Neuronal stem cell (in vitro differentiated cells): ENCODE measurements at regions not wholly inside any gene's neighbourhood (a gene's known extent, or its start where the extent isn't known, plus 50 kb on each side); places are given as distances from the start of the nearest gene placed in this dataset.

Experiments
- DNase-seq: peaks from one replicate; pipeline ENCODE4 v3.0.0-alpha.2; 2013; ENCODE audit warnings: low spot score
- H2AFZ ChIP-seq: one replicate; pipeline ENCODE4 v1.6.1; 2013; ENCODE audit warnings: mild to moderate bottlenecking, low read length, inconsistent platforms
- H2AK5ac ChIP-seq: 2 replicates; pipeline ENCODE4 v1.6.1; 2013; ENCODE audit warnings: low read depth, mild to moderate bottlenecking, inconsistent platforms, low read length, moderate library complexity, mixed read lengths
- H2BK120ac ChIP-seq: 2 replicates; pipeline ENCODE4 v1.6.1; 2013; ENCODE audit warnings: low read depth, mild to moderate bottlenecking, inconsistent platforms, low read length, moderate library complexity, mixed read lengths
- H2BK12ac ChIP-seq: one replicate; pipeline ENCODE4 v1.6.1; 2013; ENCODE audit warnings: low read length, inconsistent platforms
- H2BK15ac ChIP-seq: 2 replicates; pipeline ENCODE4 v1.6.1; 2013; ENCODE audit warnings: mild to moderate bottlenecking, low read length, inconsistent platforms, mixed read lengths
- H2BK5ac ChIP-seq: one replicate; pipeline ENCODE4 v1.6.1; 2013; ENCODE audit warnings: inconsistent platforms, mild to moderate bottlenecking, low read length, moderate library complexity
- H3K14ac ChIP-seq: one replicate; pipeline ENCODE4 v1.6.1; 2013; ENCODE audit warnings: low read length, inconsistent platforms
- H3K18ac ChIP-seq: 2 replicates; pipeline ENCODE4 v1.6.1; 2013; ENCODE audit warnings: low read length, inconsistent platforms
- H3K23ac ChIP-seq: 2 replicates; pipeline ENCODE4 v1.6.1; 2013; ENCODE audit warnings: low read depth, mild to moderate bottlenecking, mixed read lengths, low read length, inconsistent platforms; ENCODE audit not compliant: poor library complexity
- H3K27ac ChIP-seq: replicated peaks from 3 replicates; pipeline ENCODE4 v1.5.1; 2013; ENCODE audit warnings: low read length, inconsistent platforms
- H3K27me3 ChIP-seq, 3 experiments: 2 replicates each; pipeline ENCODE4 v1.6.1; 2013; ENCODE audit warnings: low read length in 3 of 3, mild to moderate bottlenecking in 2 of 3, inconsistent platforms in 1 of 3, low read depth in 1 of 3, mixed read lengths in 1 of 3, moderate library complexity in 1 of 3; ENCODE audit not compliant: control insufficient read depth in 3 of 3, insufficient read depth in 3 of 3
- H3K36me3 ChIP-seq, 2 donors: replicated peaks in 1 of 2; 2 replicates each; pipeline ENCODE4 v1.6.1; 2013; ENCODE audit warnings: low read length in 2 of 2; ENCODE audit not compliant: control insufficient read depth in 2 of 2, insufficient read depth in 2 of 2
- H3K4ac ChIP-seq: 2 replicates; pipeline ENCODE4 v1.6.1; 2013; ENCODE audit warnings: inconsistent platforms, mild to moderate bottlenecking, low read length, moderate library complexity
- H3K4me1 ChIP-seq, 2 donors: 1 replicate in 1 of 2; 2 replicates in 1 of 2; pipeline ENCODE4 v1.6.1; 2013; ENCODE audit warnings: low read length in 2 of 2, low read depth in 1 of 2; ENCODE audit not compliant: control insufficient read depth in 2 of 2, insufficient read depth in 1 of 2
- H3K4me2 ChIP-seq: one replicate; pipeline ENCODE4 v1.6.1; 2013; ENCODE audit warnings: mild to moderate bottlenecking, low read length, inconsistent platforms; ENCODE audit not compliant: insufficient read depth, poor library complexity, severe bottlenecking
- H3K4me3 ChIP-seq, 2 donors: 2 replicates each; pipeline ENCODE4 v1.5.1; 2013; ENCODE audit warnings: low read length in 2 of 2, mild to moderate bottlenecking in 2 of 2, inconsistent platforms in 1 of 2, moderate library complexity in 1 of 2
- H3K79me1 ChIP-seq: one replicate; pipeline ENCODE4 v1.6.1; 2013; ENCODE audit warnings: low read depth, mild to moderate bottlenecking, inconsistent platforms, low read length, moderate library complexity
- H3K9ac ChIP-seq: one replicate; pipeline ENCODE4 v1.6.1; 2013; ENCODE audit warnings: mild to moderate bottlenecking, low read depth, low read length, inconsistent platforms; ENCODE audit not compliant: poor library complexity
- H3K9me3 ChIP-seq, 2 donors: replicated peaks in 1 of 2; 2 replicates each; pipeline versions ENCODE3 to v1.6.1; 2013; ENCODE audit warnings: low read length in 2 of 2, mild to moderate bottlenecking in 2 of 2, inconsistent platforms in 1 of 2, low read depth in 1 of 2, mixed read lengths in 1 of 2, moderate library complexity in 1 of 2; ENCODE audit not compliant: control insufficient read depth in 2 of 2, insufficient read depth in 1 of 2
- H4K8ac ChIP-seq: one replicate; pipeline ENCODE4 v1.6.1; 2013; ENCODE audit warnings: low read depth, mild to moderate bottlenecking, inconsistent platforms, low read length, moderate library complexity
- H4K91ac ChIP-seq: one replicate; pipeline ENCODE4 v1.6.1; 2013; ENCODE audit warnings: low read length, low read depth, mild to moderate bottlenecking, inconsistent platforms; ENCODE audit not compliant: poor library complexity
- WGBS, 2 donors: extraction: QIAGEN DNeasy Blood & Tissue Kit; methylation state at CpG; one replicate each; pipeline ENCODE4 v1.1.7; 2013; ENCODE audit warnings: missing lambda C conversion rate in 2 of 2, mixed read lengths in 1 of 2; ENCODE audit not compliant: insufficient read length in 2 of 2, insufficient replicate concordance in 1 of 2; ENCODE audit errors: extremely low coverage in 2 of 2; 5-methylcytosine and 5-hydroxymethylcytosine counted together

GRCh38 chr3:3675801-3676200, 123.4 kb upstream of the LRRN1 start:
- H2AK5ac ChIP-seq = no peak overlapping the region
- no peak overlapping the region for H3K4me2 ChIP-seq
- no peak overlapping the region for H3K27ac ChIP-seq
- no peak overlapping the region for H2BK120ac ChIP-seq
- no peaks in the 10 kb centered on the region for H3K79me1 ChIP-seq
- no CpG with 5 or more reads among the region's 1 CpG for whole genome bisulfite sequencing, 2 donors
- H3K27me3 ChIP-seq = no peaks in the 10 kb centered on the region
- H3K23ac ChIP-seq = no peak overlapping the region
- no peak overlapping the region for H2BK5ac ChIP-seq
- no peak overlapping the region for H3K9ac ChIP-seq
- H3K4me3 ChIP-seq = no peak overlapping the region
- H2AFZ ChIP-seq = no peak overlapping the region
- no peak for DNase-seq
- H3K4me1 ChIP-seq = no peaks in the 10 kb centered on the region
- H4K91ac ChIP-seq = no peak overlapping the region
- no peak overlapping the region for H3K14ac ChIP-seq
- H3K36me3 ChIP-seq = no peaks in the 10 kb centered on the region
- no peak overlapping the region for H4K8ac ChIP-seq
- no peak overlapping the region for H2BK15ac ChIP-seq
- no peak overlapping the region for H3K18ac ChIP-seq
- H3K4ac ChIP-seq = no peak overlapping the region
- H3K9me3 ChIP-seq = no peaks in the 10 kb centered on the region
- H2BK12ac ChIP-seq = no peak overlapping the region

DNA sequence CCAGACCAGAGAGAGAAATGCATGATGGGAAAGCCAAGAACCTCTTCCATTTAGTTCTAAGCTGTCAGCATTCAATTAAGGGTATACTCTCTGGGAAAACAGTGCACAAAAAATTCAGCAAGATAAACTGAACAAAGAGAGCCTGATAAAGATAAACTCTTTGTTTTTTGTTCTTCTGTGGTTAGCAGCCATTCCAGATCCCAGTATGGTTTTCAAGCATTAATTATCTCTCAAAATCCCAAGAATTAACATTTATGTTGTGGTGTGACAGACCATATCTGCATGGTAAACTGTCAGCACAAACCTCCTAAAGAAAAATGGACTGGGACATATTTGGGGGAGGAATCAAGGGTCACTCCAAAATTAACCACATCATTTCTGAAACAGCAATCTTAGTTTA, 124.0 kb upstream of the LRRN1 start:
- Histone ChIP-seq H3K27me3 (no peaks in the 10 kb centered on the region), H3K36me3 (no peaks in the 10 kb centered on the region), H2BK120ac (no peak overlapping the region)

GRCh38 chr3:3666664-3667063, 132.6 kb upstream of the LRRN1 start:
- no peak overlapping the region for H2AFZ ChIP-seq
- DNase-seq = no peak
- no peak overlapping the region for H3K14ac ChIP-seq
- no peak overlapping the region for H2AK5ac ChIP-seq
- H3K4me2 ChIP-seq = no peak overlapping the region
- no peak overlapping the region for H2BK12ac ChIP-seq
- H4K91ac ChIP-seq = no peak overlapping the region
- no peak overlapping the region for H2BK5ac ChIP-seq
- H3K4ac ChIP-seq = no peak overlapping the region
- no peaks in the 10 kb centered on the region for H3K9me3 ChIP-seq
- H3K27ac ChIP-seq = no peak overlapping the region
- H3K36me3 ChIP-seq = no peaks in the 10 kb centered on the region
- no peak overlapping the region for H3K9ac ChIP-seq
- no peak overlapping the region for H4K8ac ChIP-seq
- no peak overlapping the region for H2BK120ac ChIP-seq
- no peaks in the 10 kb centered on the region for H3K4me1 ChIP-seq
- H3K23ac ChIP-seq = no peak overlapping the region
- H2BK15ac ChIP-seq = no peak overlapping the region
- no peak overlapping the region for H3K4me3 ChIP-seq
- WGBS, 2 donors = no CpG with 5 or more reads among the region's 3 CpGs
- no peaks in the 10 kb centered on the region for H3K79me1 ChIP-seq
- H3K27me3 ChIP-seq = no peaks in the 10 kb centered on the region
- no peak overlapping the region for H3K18ac ChIP-seq

More for the DNA sequence above, 124.0 kb upstream of the LRRN1 start:
- Histone ChIP-seq H2BK12ac (no peak overlapping the region), H3K27ac (no peak overlapping the region), H4K91ac (no peak overlapping the region), H3K14ac (no peak overlapping the region), H2AK5ac (no peak overlapping the region), H2AFZ (no peak overlapping the region), H3K4ac (no peak overlapping the region), H4K8ac (no peak overlapping the region), H2BK15ac (no peak overlapping the region), H2BK5ac (no peak overlapping the region), H3K4me1 (no peaks in the 10 kb centered on the region), H3K79me1 (no peaks in the 10 kb centered on the region), H3K23ac (no peak overlapping the region), H3K4me2 (no peak overlapping the region), H3K9ac (no peak overlapping the region), H3K4me3 (no peak overlapping the region), H3K9me3 (no peaks in the 10 kb centered on the region), H3K18ac (no peak overlapping the region)
- DNase-seq = no peak

DNA sequence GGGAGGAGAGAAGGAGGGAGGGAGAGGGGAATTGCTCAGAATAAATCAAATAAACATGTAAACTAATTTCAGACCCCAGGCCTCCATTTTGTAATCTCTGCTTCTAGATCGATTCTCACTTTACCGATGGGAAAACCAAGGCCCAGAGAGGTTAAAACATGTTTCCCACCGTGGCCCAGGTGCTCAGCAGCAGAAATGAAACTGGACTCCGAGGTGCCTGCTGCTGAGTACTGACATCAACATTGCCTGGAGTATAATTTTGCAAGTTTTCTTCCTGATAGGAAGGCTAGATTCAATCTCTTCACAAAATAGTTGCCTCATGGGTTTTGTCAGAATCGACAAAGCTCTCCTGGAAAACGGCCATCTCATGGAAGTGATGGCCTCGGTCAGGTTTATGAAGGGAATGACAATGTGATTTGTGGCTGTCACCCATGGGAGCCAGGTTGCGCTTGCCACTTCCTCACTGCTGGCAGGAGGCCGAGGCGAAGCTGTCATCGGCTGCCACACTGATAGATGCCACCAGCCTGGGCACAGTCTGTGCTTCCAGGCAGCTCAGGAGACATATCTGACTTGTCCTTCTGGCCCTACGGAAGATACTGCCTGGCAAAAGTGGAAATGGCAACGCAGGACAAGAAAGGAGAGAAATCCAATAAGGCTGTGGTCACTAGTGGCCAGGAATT, 133.1 kb upstream of the LRRN1 start:
- H2AFZ ChIP-seq = no peak overlapping the region
- no peak overlapping the region for H3K4me2 ChIP-seq
- no peak overlapping the region for H2BK5ac ChIP-seq
- WGBS, 2 donors = no CpG with 5 or more reads among the region's 13 CpGs
- no peaks in the 10 kb centered on the region for H3K36me3 ChIP-seq
- no peak overlapping the region for H3K27ac ChIP-seq
- no peak overlapping the region for H3K9ac ChIP-seq
- H3K4me3 ChIP-seq = no peak overlapping the region
- no peak overlapping the region for H3K4ac ChIP-seq
- H3K79me1 ChIP-seq = no peaks in the 10 kb centered on the region
- no peak overlapping the region for H2BK12ac ChIP-seq
- peak overlapping the region; percentile 90 for H2BK15ac ChIP-seq
- no peak overlapping the region for H2BK120ac ChIP-seq
- H4K8ac ChIP-seq = no peak overlapping the region
- peak overlapping the region; percentile 31 for H3K23ac ChIP-seq
- H4K91ac ChIP-seq = peak overlapping the region; percentile 94
- no peaks in the 10 kb centered on the region for H3K4me1 ChIP-seq
- peak overlapping the region; percentile 85 for H3K18ac ChIP-seq
- no peak for DNase-seq
- no peaks in the 10 kb centered on the region for H3K9me3 ChIP-seq
- no peak overlapping the region for H3K14ac ChIP-seq
- H3K27me3 ChIP-seq = no peaks in the 10 kb centered on the region
- H2AK5ac ChIP-seq = peak overlapping the region; percentile 40
